H1 (cell line): ENCODE measurements at regions not wholly inside any gene's neighbourhood (a gene's known extent, or its start where the extent isn't known, plus 50 kb on each side); places are given as distances from the start of the nearest gene placed in this dataset.
"Not testable (repeated sequence)": the region's sequence is repeated elsewhere in the genome, so short reads cannot be mapped to it uniquely, and the experiment has no call there.

Experiments used
- CTCF ChIA-PET: fragments of 300-600 bp; sonication (Branson Sonifier 250); formaldehyde crosslinking; loops from one replicate; lab custom pipeline; 2021; ENCODE audit not compliant: partially characterized antibody; lab: Charles Lee
- POLR2A ChIA-PET: fragments of 300-600 bp; sonication (Branson Sonifier 250); formaldehyde crosslinking; loops from one replicate; lab custom pipeline; 2021; ENCODE audit warnings: inconsistent platforms; ENCODE audit not compliant: partially characterized antibody; lab: Charles Lee
- DNase-seq, 2 experiments: peaks; one replicate each; pipeline versions ENCODE4 v3.0.0 to v3.0.0-alpha.2; 2010 to 2022; ENCODE audit warnings: low spot score in 2 of 2, low read depth in 1 of 2, mixed read lengths in 1 of 2
- FAIRE-seq: peaks from 2 replicates; lab custom pipeline; 2011; peaks lifted over from hg19 to GRCh38; lab: Jason Lieb, UNC
- H2AFZ ChIP-seq: 2 replicates; pipeline ENCODE4 v1.8.1; 2012; ENCODE audit warnings: low read length, inconsistent platforms
- H2AK5ac ChIP-seq: 2 replicates; pipeline ENCODE4 v1.6.1; 2013; ENCODE audit warnings: low read depth, low read length
- H2BK120ac ChIP-seq: replicated peaks from 2 replicates; pipeline ENCODE3; 2013; ENCODE audit warnings: low read depth, low read length, inconsistent platforms
- H2BK12ac ChIP-seq: 2 replicates; pipeline ENCODE4 v1.6.1; 2013; ENCODE audit warnings: low read depth, low read length
- H2BK15ac ChIP-seq: 2 replicates; pipeline ENCODE4 v1.6.1; 2013; ENCODE audit warnings: low read length
- H2BK20ac ChIP-seq: 2 replicates; pipeline ENCODE4 v1.6.1; 2013; ENCODE audit warnings: low read length
- H2BK5ac ChIP-seq: 2 replicates; pipeline ENCODE4 v1.6.1; 2013; ENCODE audit warnings: low read depth, low read length
- H3K14ac ChIP-seq: 2 replicates; pipeline ENCODE4 v1.6.1; 2013; ENCODE audit warnings: inconsistent platforms; ENCODE audit not compliant: insufficient read length
- H3K18ac ChIP-seq: 2 replicates; pipeline ENCODE4 v1.6.1; 2013; ENCODE audit warnings: low read length; ENCODE audit errors: extremely low read depth
- H3K23ac ChIP-seq: 2 replicates; pipeline ENCODE4 v1.6.1; 2013; ENCODE audit warnings: inconsistent platforms; ENCODE audit not compliant: insufficient read length
- H3K23me2 ChIP-seq: 2 replicates; pipeline ENCODE4 v1.6.1; 2013; ENCODE audit warnings: low read depth, low read length
- H3K27ac ChIP-seq: 2 replicates; pipeline ENCODE4 v1.6.1; 2011; ENCODE audit warnings: low read depth, low read length, inconsistent platforms
- H3K27me3 ChIP-seq, 4 experiments: replicated peaks in 1 of 4; 1 replicate in 1 of 4; 2 replicates in 3 of 4; pipeline versions ENCODE4 v1.6.1 to v1.8.1; 2011 to 2013; ENCODE audit warnings: low read length in 3 of 4, mild to moderate bottlenecking in 3 of 4, inconsistent platforms in 2 of 4, mixed read lengths in 2 of 4, moderate library complexity in 1 of 4; ENCODE audit not compliant: control insufficient read depth in 3 of 4, insufficient read depth in 3 of 4; ENCODE audit errors: extremely low read depth in 1 of 4
- H3K36me3 ChIP-seq, 4 experiments: 2 replicates each; pipeline versions ENCODE4 v1.6.1 to v1.8.1; 2011 to 2013; ENCODE audit warnings: mild to moderate bottlenecking in 4 of 4, low read length in 3 of 4, moderate library complexity in 2 of 4, control low read depth in 1 of 4, inconsistent platforms in 1 of 4; ENCODE audit not compliant: insufficient read depth in 4 of 4, control insufficient read depth in 2 of 4
- H3K4ac ChIP-seq: replicated peaks from 2 replicates; pipeline ENCODE3; 2013; ENCODE audit warnings: low read length, low read depth, mixed read lengths, inconsistent platforms; ENCODE audit not compliant: insufficient read length
- H3K4me1 ChIP-seq, 4 experiments: replicated peaks in 1 of 4; 1 replicate in 1 of 4; 2 replicates in 3 of 4; pipeline versions ENCODE4 v1.6.1 to v1.8.1; 2011 to 2013; ENCODE audit warnings: low read length in 3 of 4, inconsistent platforms in 2 of 4, mixed read lengths in 1 of 4; ENCODE audit not compliant: insufficient read depth in 4 of 4, control insufficient read depth in 3 of 4
- H3K4me2 ChIP-seq, 2 experiments: 2 replicates each; pipeline versions ENCODE4 v1.6.1 to v1.8.1; 2011 to 2013; ENCODE audit warnings: low read depth in 2 of 2, low read length in 2 of 2, control low read depth in 1 of 2, inconsistent platforms in 1 of 2, mild to moderate bottlenecking in 1 of 2; ENCODE audit not compliant: insufficient read depth in 1 of 2
- H3K4me3 ChIP-seq, 4 experiments: fragments of 200-600, 300-600 bp in 1 of 4; sonication (generic), shearing (Covaris generic), sonication (Bioruptor Twin) in 1 of 4; 2 replicates each; pipeline versions ENCODE4 v1.5.1 to v1.8.1; 2011 to 2016; ENCODE audit warnings: low read length in 4 of 4, low read depth in 3 of 4, control low read depth in 2 of 4, inconsistent platforms in 2 of 4, mild to moderate bottlenecking in 2 of 4, mixed read lengths in 1 of 4, moderate library complexity in 1 of 4; ENCODE audit not compliant: insufficient read depth in 2 of 4; ENCODE audit errors: extremely low read depth in 1 of 4
- H3K56ac ChIP-seq: replicated peaks from 2 replicates; pipeline ENCODE3; 2013; ENCODE audit warnings: low read depth, mild to moderate bottlenecking, mixed read lengths, low read length, inconsistent platforms; ENCODE audit not compliant: insufficient read length
- H3K79me1 ChIP-seq: 2 replicates; pipeline ENCODE4 v1.6.1; 2013; ENCODE audit warnings: low read depth, low read length, control low read depth
- H3K79me2 ChIP-seq, 2 experiments: 2 replicates each; pipeline versions ENCODE4 v1.6.1 to v1.8.1; 2012 to 2013; ENCODE audit warnings: low read length in 2 of 2, mild to moderate bottlenecking in 2 of 2, inconsistent platforms in 1 of 2; ENCODE audit not compliant: insufficient read depth in 2 of 2, control insufficient read depth in 1 of 2
- H3K9ac ChIP-seq, 4 experiments: replicated peaks in 1 of 4; 1 replicate in 1 of 4; 2 replicates in 3 of 4; pipeline versions ENCODE4 v1.6.1 to v1.8.1; 2011 to 2013; ENCODE audit warnings: low read depth in 3 of 4, low read length in 3 of 4, control low read depth in 2 of 4, mild to moderate bottlenecking in 2 of 4, moderate library complexity in 2 of 4, inconsistent platforms in 1 of 4; ENCODE audit errors: extremely low read depth in 1 of 4
- H3K9me3 ChIP-seq, 2 experiments: 2 replicates each; pipeline versions ENCODE4 v1.6.1 to v1.8.1; 2012 to 2013; ENCODE audit warnings: mild to moderate bottlenecking in 2 of 2, moderate library complexity in 2 of 2, control low read depth in 1 of 2, inconsistent platforms in 1 of 2, low read depth in 1 of 2, low read length in 1 of 2, mixed read lengths in 1 of 2; ENCODE audit not compliant: insufficient read depth in 2 of 2
- H4K20me1 ChIP-seq, 2 experiments: replicated peaks in 1 of 2; 2 replicates each; pipeline versions ENCODE3 to v1.8.1; 2011 to 2013; ENCODE audit warnings: inconsistent platforms in 2 of 2, low read length in 2 of 2, mild to moderate bottlenecking in 1 of 2; ENCODE audit not compliant: insufficient read depth in 2 of 2, control insufficient read depth in 1 of 2
- H4K5ac ChIP-seq: 2 replicates; pipeline ENCODE4 v1.6.1; 2013; ENCODE audit warnings: low read length, low read depth, mixed read lengths, inconsistent platforms; ENCODE audit not compliant: insufficient read length
- H4K8ac ChIP-seq: 2 replicates; pipeline ENCODE4 v1.8.0; 2013; ENCODE audit warnings: mild to moderate bottlenecking, moderate library complexity, low read length, inconsistent platforms; ENCODE audit not compliant: insufficient read depth; ENCODE audit errors: extremely low read depth
- H4K91ac ChIP-seq: replicated peaks from 2 replicates; pipeline ENCODE3; 2013; ENCODE audit warnings: low read length, mixed read lengths, inconsistent platforms; ENCODE audit not compliant: insufficient read length
- EZH2 ChIP-seq: fragments of 200-600 bp; sonication (generic); IDR thresholded peaks from 2 replicates; pipeline ENCODE4 v1.7.1; 2012; ENCODE audit warnings: low read depth, mild to moderate bottlenecking, moderate library complexity, low read length, inconsistent platforms; ENCODE audit not compliant: severe bottlenecking
- MAFK ChIP-seq: IDR thresholded peaks from 2 replicates; pipeline ENCODE4 v1.6.1; 2012; ENCODE audit warnings: low read depth, mild to moderate bottlenecking, improper control_type of control experiment, low read length
- WGBS, 2 experiments: shearing (Covaris generic) in 1 of 2; methylation state at CpG; one replicate each; pipeline versions ENCODE4 v1.1.6 to v1.1.7; 2013 to 2015; ENCODE audit warnings: low lambda C conversion rate in 2 of 2, mixed read lengths in 2 of 2, inconsistent platforms in 1 of 2, low coverage in 1 of 2, missing lambda C conversion rate in 1 of 2; ENCODE audit not compliant: insufficient replicate concordance in 2 of 2, insufficient coverage in 1 of 2, insufficient read length in 1 of 2; ENCODE audit errors: extremely low coverage in 1 of 2, missing lambda C conversion rate in 1 of 2; 5-methylcytosine and 5-hydroxymethylcytosine counted together

DNA sequence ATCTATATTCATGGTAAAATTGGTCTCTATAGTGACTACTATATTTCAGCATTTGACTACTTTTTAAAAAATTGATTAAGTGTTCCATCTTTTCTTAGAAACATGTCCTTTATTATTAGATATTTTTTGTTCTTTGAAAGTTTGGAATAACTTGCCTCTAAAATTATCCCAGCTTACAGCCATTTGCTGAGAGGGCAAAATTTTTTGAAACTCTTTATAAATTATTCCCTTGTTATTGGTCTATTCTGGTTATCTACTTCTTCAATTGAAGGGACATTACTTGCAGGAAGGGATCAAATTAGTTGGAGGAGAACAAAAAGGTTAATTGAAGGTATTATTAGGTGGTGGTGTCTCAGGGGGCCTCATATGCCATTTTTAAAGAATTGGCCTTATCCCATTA lies 184.1 kb downstream of the TTC6 start:
- no peaks in the 10 kb centered on the region for H3K79me1 ChIP-seq
- no peak for TF ChIP-seq MAFK
- TF ChIP-seq EZH2 = no peak

DNA sequence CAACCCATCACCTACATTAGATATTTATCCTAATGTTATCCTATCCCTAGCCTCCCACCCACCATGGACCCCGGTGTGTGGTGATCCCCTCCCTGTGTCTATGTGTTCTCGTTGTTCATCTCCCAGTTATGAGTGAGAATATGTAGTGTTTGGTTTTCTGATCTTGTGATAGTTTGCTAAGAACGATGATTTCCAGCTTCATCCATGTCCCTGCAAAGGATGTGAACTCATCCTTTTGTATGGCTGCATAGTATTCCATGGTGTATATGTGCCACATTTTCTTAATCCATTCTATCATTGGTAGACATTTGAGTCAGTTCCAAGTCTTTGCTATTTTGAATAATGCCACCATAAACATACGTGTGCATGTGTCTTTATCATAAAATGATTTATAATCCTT lies 185.3 kb downstream of the TTC6 start:
- H4K91ac ChIP-seq, H3K23ac ChIP-seq, FAIRE-seq, DNase-seq, H2BK120ac ChIP-seq, H2BK5ac ChIP-seq, H4K20me1 ChIP-seq, H3K79me2 ChIP-seq, H3K36me3 ChIP-seq, H3K56ac ChIP-seq, H3K18ac ChIP-seq, H4K5ac ChIP-seq, H3K79me1 ChIP-seq, H4K8ac ChIP-seq, H2BK20ac ChIP-seq, H3K4me2 ChIP-seq, H2AFZ ChIP-seq, H3K14ac ChIP-seq, H3K27me3 ChIP-seq, H2BK12ac ChIP-seq, H3K23me2 ChIP-seq, H3K27ac ChIP-seq, H2AK5ac ChIP-seq, H2BK15ac ChIP-seq, CTCF ChIA-PET, H3K9ac ChIP-seq, H3K4ac ChIP-seq, POLR2A ChIA-PET, H3K9me3 ChIP-seq, H3K4me1 ChIP-seq, H3K4me3 ChIP-seq: not testable (repeated sequence)
- WGBS, 2 experiments = 87% methylated on average over 4 of the region's 4 CpGs; no CpG with 5 or more reads in 1 of the 2 experiments

More for the DNA sequence above, 184.1 kb downstream of the TTC6 start:
- H3K23me2 ChIP-seq = no peaks in the 10 kb centered on the region
- CTCF ChIA-PET = no interaction called here
- H3K4me1 ChIP-seq = no peaks in the 10 kb centered on the region
- H3K4me3 ChIP-seq = no peak overlapping the region
- H3K4me2 ChIP-seq = no peak overlapping the region
- POLR2A ChIA-PET = no interaction called here
- H3K36me3 ChIP-seq = no peaks in the 10 kb centered on the region
- no peaks in the 10 kb centered on the region for H3K79me2 ChIP-seq
- DNase-seq (no peak), FAIRE-seq (no peak)
- H3K9me3 ChIP-seq = no peaks in the 10 kb centered on the region
- no peak overlapping the region for H2AK5ac ChIP-seq
- no peak overlapping the region for H2BK15ac ChIP-seq
- no peak overlapping the region for H2AFZ ChIP-seq
- no peak overlapping the region for H2BK120ac ChIP-seq
- H3K27ac ChIP-seq = no peak overlapping the region
- H4K91ac ChIP-seq = no peak overlapping the region
- no peaks in the 10 kb centered on the region for H4K20me1 ChIP-seq
- H2BK12ac ChIP-seq = no peak overlapping the region
- H3K27me3 ChIP-seq = no peaks in the 10 kb centered on the region
- no peak overlapping the region for H3K4ac ChIP-seq
- no peak overlapping the region for H3K14ac ChIP-seq
- no peak overlapping the region for H4K5ac ChIP-seq
- no peak overlapping the region for H3K56ac ChIP-seq
- no peak overlapping the region for H4K8ac ChIP-seq
- H3K18ac ChIP-seq = no peak overlapping the region
- no peak overlapping the region for H3K9ac ChIP-seq
- H3K23ac ChIP-seq = no peak overlapping the region
- no peak overlapping the region for H2BK20ac ChIP-seq
- H2BK5ac ChIP-seq = no peak overlapping the region
